ENCODE measurements at regions not wholly inside any gene's neighbourhood (a gene's known extent, or its start where the extent isn't known, plus 50 kb on each side); places are given as distances from the start of the nearest gene placed in this dataset.

GRCh38 chr10:44465401-44466115, 80.7 kb upstream of the CXCL12 start:
- no peak for TF ChIP-seq CTCF (IDR thresholded peaks at IDR 0.05; ENCODE audit: low read depth, low read length, missing control alignments)
- no peak overlapping the region for H3K4me3 ChIP-seq (replicated peaks; ENCODE audit: low read depth, low read length)
- no peak for DNase-seq (ENCODE audit: extremely low read depth, low read depth)

GRCh38 chr10:44466236-44466635, 81.3 kb upstream of the CXCL12 start:
- no peak for DNase-seq (ENCODE audit: extremely low read depth, low read depth)
- no peak for TF ChIP-seq CTCF (IDR thresholded peaks at IDR 0.05; ENCODE audit: low read depth, low read length, missing control alignments)
- H3K4me3 ChIP-seq (replicated peaks; ENCODE audit: low read depth, low read length) = no peak overlapping the region

GRCh38 chr10:44467090-44467489, 82.2 kb upstream of the CXCL12 start:
- no peak overlapping the region for H3K4me3 ChIP-seq (replicated peaks; ENCODE audit: low read depth, low read length)
- no peak for DNase-seq (ENCODE audit: extremely low read depth, low read depth)
- TF ChIP-seq CTCF (IDR thresholded peaks at IDR 0.05; ENCODE audit: low read depth, low read length, missing control alignments) = no peak

- no peak for DNase-seq (ENCODE audit: extremely low read depth, low read depth)
- no peak overlapping the region for H3K4me3 ChIP-seq (replicated peaks; ENCODE audit: low read depth, low read length)
- TF ChIP-seq CTCF (IDR thresholded peaks at IDR 0.05; ENCODE audit: low read depth, low read length, missing control alignments) = no peak
Measured at GRCh38 chr10:44467900-44468299, 83.0 kb upstream of the CXCL12 start.

- TF ChIP-seq CTCF (IDR thresholded peaks at IDR 0.05; ENCODE audit: low read depth, low read length, missing control alignments) = no peak
- H3K4me3 ChIP-seq (replicated peaks; ENCODE audit: low read depth, low read length) = no peak overlapping the region
- DNase-seq (ENCODE audit: extremely low read depth, low read depth) = no peak
Measured at GRCh38 chr10:44468525-44468924, 83.6 kb upstream of the CXCL12 start.

- TF ChIP-seq CTCF (IDR thresholded peaks at IDR 0.05; ENCODE audit: low read depth, low read length, missing control alignments) = no peak
- DNase-seq (ENCODE audit: extremely low read depth, low read depth) = no peak
- H3K4me3 ChIP-seq (replicated peaks; ENCODE audit: low read depth, low read length) = no peak overlapping the region
Measured at GRCh38 chr10:44468965-44469364, 84.1 kb upstream of the CXCL12 start.

GRCh38 chr10:44470784-44471183, 85.9 kb upstream of the CXCL12 start:
- TF ChIP-seq CTCF (IDR thresholded peaks at IDR 0.05; ENCODE audit: low read depth, low read length, missing control alignments) = no peak
- no peak overlapping the region for H3K4me3 ChIP-seq (replicated peaks; ENCODE audit: low read depth, low read length)
- no peak for DNase-seq (ENCODE audit: extremely low read depth, low read depth)
